ENCODE measurements at regions not wholly inside any gene's neighbourhood (a gene's known extent, or its start where the extent isn't known, plus 50 kb on each side); places are given as distances from the start of the nearest gene placed in this dataset.
A peak's percentile ranks its signal among the peaks of the same experiment; 100 is the strongest.

GRCh38 chr5:74206579-74207550 lies 433.7 kb downstream of the ENC1 start:
- DNase-seq, result no peak

GRCh38 chr5:74205767-74206578 lies 434.6 kb downstream of the ENC1 start:
- no peak for DNase-seq

- peak; percentile 25 for DNase-seq
Observed at GRCh38 chr5:74201334-74202081, 439.0 kb downstream of the ENC1 start.

- DNase-seq, result no peak
Observed at GRCh38 chr5:74200560-74200959, 440.0 kb downstream of the ENC1 start.

GRCh38 chr5:74199436-74200210 lies 440.9 kb downstream of the ENC1 start:
- DNase-seq, result no peak

GRCh38 chr5:74199005-74199404 lies 441.5 kb downstream of the ENC1 start:
- no peak for DNase-seq

- DNase-seq, result no peak
Observed at GRCh38 chr5:74198156-74198555, 442.4 kb downstream of the ENC1 start.

GRCh38 chr5:74196233-74196632 lies 444.3 kb downstream of the ENC1 start:
- DNase-seq, result peak; percentile 15

GRCh38 chr5:74194196-74194595 lies 446.3 kb downstream of the ENC1 start:
- DNase-seq, result no peak

GRCh38 chr5:74192606-74193299 lies 447.8 kb downstream of the ENC1 start:
- no peak for DNase-seq

- no peak for DNase-seq
Observed at GRCh38 chr5:74188351-74189105, 452.0 kb downstream of the ENC1 start.

- no peak for DNase-seq
Observed at GRCh38 chr5:74187757-74188156, 452.8 kb downstream of the ENC1 start.

GRCh38 chr5:74186356-74187315 lies 453.9 kb downstream of the ENC1 start:
- DNase-seq, result no peak

GRCh38 chr5:74185599-74185998 lies 454.9 kb downstream of the ENC1 start:
- no peak for DNase-seq

- DNase-seq, result no peak
Observed at GRCh38 chr5:74184649-74185048, 455.9 kb downstream of the ENC1 start.

GRCh38 chr5:74183041-74183440 lies 457.5 kb downstream of the ENC1 start:
- DNase-seq, result no peak

- DNase-seq, result peak; percentile 44
Observed at GRCh38 chr5:74182603-74183002, 457.9 kb downstream of the ENC1 start.

GRCh38 chr5:74179701-74180100 lies 460.8 kb downstream of the ENC1 start:
- DNase-seq, result no peak

- no peak for DNase-seq
Observed at GRCh38 chr5:74179179-74179578, 461.3 kb downstream of the ENC1 start.

- DNase-seq, result no peak
Observed at GRCh38 chr5:74177961-74178360, 462.6 kb downstream of the ENC1 start.

All from hematopoietic multipotent progenitor cell treated with erythropoietin and hydrocortisone succinate and interleukin-3 and kit ligand, for 4 days (in vitro differentiated cells).